ENCODE measurements at regions not wholly inside any gene's neighbourhood (a gene's known extent, or its start where the extent isn't known, plus 50 kb on each side); places are given as distances from the start of the nearest gene placed in this dataset.

DNA sequence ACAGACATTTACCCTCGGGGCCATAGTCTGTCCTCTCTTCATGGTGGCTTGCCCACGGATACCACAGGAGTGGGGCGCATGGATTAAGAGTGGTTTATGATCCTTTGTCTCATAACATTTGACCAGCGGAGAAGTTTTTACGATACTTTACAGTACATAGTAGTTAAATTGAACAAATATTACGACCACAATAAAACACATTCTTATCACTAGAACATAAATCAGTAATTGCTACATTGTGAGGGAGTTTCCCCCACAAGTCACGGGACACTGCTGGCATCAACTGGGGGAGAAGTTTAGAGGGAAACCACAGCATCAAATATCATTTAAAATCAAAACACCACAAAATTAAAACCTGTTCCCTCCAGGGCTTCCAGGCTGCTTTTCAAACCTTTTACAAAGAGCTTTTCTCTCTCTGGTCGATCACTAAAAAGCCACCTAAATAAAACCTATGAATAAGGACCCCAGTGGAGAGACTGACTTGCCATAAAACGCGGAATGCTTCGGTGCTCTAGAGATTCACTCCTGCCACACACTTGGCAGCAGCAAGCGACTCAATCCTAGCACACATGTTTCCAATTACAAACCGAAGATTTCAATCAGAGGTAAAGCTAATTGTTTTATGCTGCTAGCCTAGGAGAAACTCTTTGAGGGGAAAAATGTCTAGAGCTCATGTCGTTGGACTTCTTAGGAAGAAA, 173.7 kb upstream of the HNRNPA3 start:
- TF ChIP-seq POLR2A (IDR thresholded peaks at IDR 0.05), result no peak
- TF ChIP-seq, protein P1, sequence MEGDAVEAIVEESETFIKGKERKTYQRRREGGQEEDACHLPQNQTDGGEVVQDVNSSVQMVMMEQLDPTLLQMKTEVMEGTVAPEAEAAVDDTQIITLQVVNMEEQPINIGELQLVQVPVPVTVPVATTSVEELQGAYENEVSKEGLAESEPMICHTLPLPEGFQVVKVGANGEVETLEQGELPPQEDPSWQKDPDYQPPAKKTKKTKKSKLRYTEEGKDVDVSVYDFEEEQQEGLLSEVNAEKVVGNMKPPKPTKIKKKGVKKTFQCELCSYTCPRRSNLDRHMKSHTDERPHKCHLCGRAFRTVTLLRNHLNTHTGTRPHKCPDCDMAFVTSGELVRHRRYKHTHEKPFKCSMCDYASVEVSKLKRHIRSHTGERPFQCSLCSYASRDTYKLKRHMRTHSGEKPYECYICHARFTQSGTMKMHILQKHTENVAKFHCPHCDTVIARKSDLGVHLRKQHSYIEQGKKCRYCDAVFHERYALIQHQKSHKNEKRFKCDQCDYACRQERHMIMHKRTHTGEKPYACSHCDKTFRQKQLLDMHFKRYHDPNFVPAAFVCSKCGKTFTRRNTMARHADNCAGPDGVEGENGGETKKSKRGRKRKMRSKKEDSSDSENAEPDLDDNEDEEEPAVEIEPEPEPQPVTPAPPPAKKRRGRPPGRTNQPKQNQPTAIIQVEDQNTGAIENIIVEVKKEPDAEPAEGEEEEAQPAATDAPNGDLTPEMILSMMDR (IDR thresholded peaks at IDR 0.05), result no peak

Data from stomach (tissue), 4 donors.